GM13977 (cell line): ENCODE measurements at regions not wholly inside any gene's neighbourhood (a gene's known extent, or its start where the extent isn't known, plus 50 kb on each side); places are given as distances from the start of the nearest gene placed in this dataset.

ENCODE experiments used
- DNase-seq: peaks from one replicate; pipeline ENCODE4 v3.0.0; 2012; ENCODE audit warnings: low spot score
- CTCF ChIP-seq: IDR thresholded peaks from 2 replicates; pipeline ENCODE4 v1.5.1; 2012; ENCODE audit warnings: mild to moderate bottlenecking, control low read depth; ENCODE audit not compliant: insufficient read depth; ENCODE audit errors: extremely low read depth, missing control alignments
- in situ Hi-C: fragments of 300-500 bp; cut with MboI; formaldehyde crosslinking; loops from one replicate; pipeline ENCODE4 v1.12.0; 2022; ENCODE audit warnings: low sequenced_read_pairs, low pct_unique_long_range_greater_than_20kb, mixed read lengths, inconsistent platforms; ENCODE audit not compliant: unreplicated experiment

- no peak for DNase-seq
- TF ChIP-seq CTCF, result no peak
- in situ Hi-C loops, result no loop called here
Observed at GRCh38 chr6:12403947-12404647, 113.9 kb downstream of the EDN1 start.

- no peak for TF ChIP-seq CTCF
- no peak for DNase-seq
- in situ Hi-C loops, result no loop called here
Observed at GRCh38 chr6:12404651-12405050, 114.5 kb downstream of the EDN1 start.

- no peak for DNase-seq
- no peak for TF ChIP-seq CTCF
- in situ Hi-C loops, result no loop called here
Observed at GRCh38 chr6:12408752-12409151, 118.6 kb downstream of the EDN1 start.

- no peak for TF ChIP-seq CTCF
- DNase-seq, result no peak
- in situ Hi-C loops, result no loop called here
Observed at GRCh38 chr6:12410946-12411345, 120.8 kb downstream of the EDN1 start.

- DNase-seq, result no peak
- in situ Hi-C loops, result no loop called here
- TF ChIP-seq CTCF, result no peak
Observed at GRCh38 chr6:12414096-12414675, 124.0 kb downstream of the EDN1 start.

GRCh38 chr6:12415980-12416598 is 125.9 kb downstream of the EDN1 start:
- in situ Hi-C loops, result no loop called here
- TF ChIP-seq CTCF, result no peak

More at GRCh38 chr6:12415980-12416598, 125.9 kb downstream of the EDN1 start:
- DNase-seq, result no peak
